ENCODE measurements at regions not wholly inside any gene's neighbourhood (a gene's known extent, or its start where the extent isn't known, plus 50 kb on each side); places are given as distances from the start of the nearest gene placed in this dataset.

- Histone ChIP-seq H2BK15ac (ENCODE audit: low read depth, low read length) (no peak overlapping the region), H3K79me1 (ENCODE audit: low read depth in 1 of 2, low read length in 2 of 2) (no peaks in the 10 kb centered on the region), H3K4me3 (ENCODE audit: insufficient read depth, low read depth, low read length) (no peak overlapping the region), H4K5ac (ENCODE audit: low read depth, low read length) (no peak overlapping the region), H3K4me2 (ENCODE audit: low read depth, low read length) (no peak overlapping the region), H2AK9ac (replicated peaks; ENCODE audit: low read depth, low read length, poor library complexity) (no peak overlapping the region), H4K20me1 (ENCODE audit: insufficient read depth, low read length) (no peaks in the 10 kb centered on the region), H4K8ac (ENCODE audit: low read depth in 2 of 2, low read length in 2 of 2) (no peak overlapping the region), H3K18ac (ENCODE audit: low read depth, low read length) (no peak overlapping the region), H2BK5ac (ENCODE audit: low read depth, low read length, poor library complexity, severe bottlenecking) (no peak overlapping the region), H3K4ac (ENCODE audit: low read depth, low read length) (no peak overlapping the region), H3K9me3 (ENCODE audit: control insufficient read depth, insufficient read depth, low read length) (no peaks in the 10 kb centered on the region; the same call in 1 of the 2 replicates), H3K27ac (ENCODE audit: insufficient read depth, low read length) (no peak overlapping the region), H3K9ac (ENCODE audit: low read depth, low read length) (no peak overlapping the region), H3K36me3 (ENCODE audit: control insufficient read depth, insufficient read depth, low read length) (no peaks in the 10 kb centered on the region), H3K4me1 (ENCODE audit: control insufficient read depth, insufficient read depth, low read length) (no peaks in the 10 kb centered on the region), H3K27me3 (ENCODE audit: control insufficient read depth, insufficient read depth, low read length) (no peaks in the 10 kb centered on the region), H4K91ac (ENCODE audit: insufficient read depth, low read depth, low read length) (no peak overlapping the region), H2AK5ac (ENCODE audit: low read depth, low read length) (no peak overlapping the region), H3K23ac (ENCODE audit: low read depth, low read length) (no peak overlapping the region), H3K14ac (replicated peaks; ENCODE audit: low read depth, low read length) (no peak overlapping the region), H2BK20ac (ENCODE audit: low read depth, low read length) (no peak overlapping the region), H3K56ac (ENCODE audit: extremely low read depth, insufficient read depth, low read length) (no peak overlapping the region), H2BK120ac (ENCODE audit: low read depth, low read length) (no peak overlapping the region), H2AFZ (replicated peaks; ENCODE audit: low read length, poor library complexity) (no peak overlapping the region), H3K9me1 (ENCODE audit: insufficient read depth, low read length) (no peaks in the 10 kb centered on the region)
- ChIA-PET POLR2A (ENCODE audit: unreplicated experiment) (no interaction called here), CTCF (no interaction called here)
- WGBS, 2 experiments (ENCODE audit: extremely low coverage in 2 of 2, insufficient read length in 1 of 2) = 80% methylated on average over 3 of the region's 10 CpGs; no CpG with 5 or more reads in 1 of the 2 experiments
- intact Hi-C loops (cut with micrococcal nuclease) (no loop called here), in situ Hi-C loops (cut with MboI; ENCODE audit: low sequenced_read_pairs) (no loop called here), dilution Hi-C loops (cut with HindIII; ENCODE audit: low sequenced_read_pairs, unreplicated experiment) (no loop called here)
- BruUV-seq (replicated peaks) = no TSS peak
- DNase-seq (no peak), ATAC-seq (ENCODE audit: low read depth) (no peak)
- TF ChIP-seq FOS (IDR thresholded peaks at IDR 0.05; ENCODE audit: low read depth, low read length) (no peak), CTCF (conservative IDR thresholded peaks at IDR 0.05; ENCODE audit: low read depth, low read length) (no peak), NFE2L2 (IDR thresholded peaks at IDR 0.05; ENCODE audit: low read depth, low read length) (no peak), CEBPB (IDR thresholded peaks at IDR 0.05; ENCODE audit: low read depth, low read length) (no peak), MAZ (IDR thresholded peaks at IDR 0.05; ENCODE audit: borderline replicate concordance, low read depth, low read length) (no peak), CHD1 (IDR thresholded peaks at IDR 0.05; ENCODE audit: low read depth, low read length) (no peak), RFX5 (IDR thresholded peaks at IDR 0.05; ENCODE audit: low read depth, low read length) (no peak), BHLHE40 (IDR thresholded peaks at IDR 0.05; ENCODE audit: low read depth, low read length) (no peak), RAD21 (IDR thresholded peaks at IDR 0.05; ENCODE audit: low read length) (no peak)
Observed at GRCh38 chr15:25554640-25555039, 115.8 kb upstream of the UBE3A start.

Data from IMR-90 (cell line).